Spleen (tissue), 11 donors: ENCODE measurements at regions not wholly inside any gene's neighbourhood (a gene's known extent, or its start where the extent isn't known, plus 50 kb on each side); places are given as distances from the start of the nearest gene placed in this dataset.

ENCODE experiments used
- DNase-seq: peaks from one replicate; pipeline ENCODE4 v3.0.0-alpha.2; 2020
- H3K27ac ChIP-seq, 8 donors: fragments of 200-600 bp; sonication (generic) in 7 of 8; 1 replicate in 4 of 8; 2 replicates in 4 of 8; pipeline versions ENCODE4 v1.5.0 to v1.8.0; 2016 to 2021; ENCODE audit warnings: inconsistent platforms in 4 of 8, mild to moderate bottlenecking in 4 of 8, moderate library complexity in 1 of 8
- H3K27me3 ChIP-seq, 7 donors: fragments of 200-600 bp; sonication (generic) in 6 of 7; replicated peaks in 1 of 7; 1 replicate in 4 of 7; 2 replicates in 3 of 7; pipeline versions ENCODE4 v1.5.0 to v1.8.0; 2016 to 2021; ENCODE audit warnings: inconsistent platforms in 3 of 7, mild to moderate bottlenecking in 1 of 7
- H3K36me3 ChIP-seq, 6 donors: fragments of 200-600 bp; sonication (generic) in 5 of 6; 1 replicate in 4 of 6; 2 replicates in 2 of 6; pipeline versions ENCODE4 v1.5.0 to v1.8.0; 2016 to 2021; ENCODE audit warnings: inconsistent platforms in 2 of 6
- H3K4me1 ChIP-seq, 6 donors: fragments of 200-600 bp; sonication (generic) in 5 of 6; 1 replicate in 3 of 6; 2 replicates in 3 of 6; pipeline versions ENCODE4 v1.5.0 to v1.8.0; 2016 to 2021; ENCODE audit warnings: inconsistent platforms in 3 of 6
- H3K4me3 ChIP-seq, 8 donors: fragments of 200-600 bp; sonication (generic) in 7 of 8; 1 replicate in 4 of 8; 2 replicates in 4 of 8; pipeline versions ENCODE4 v1.5.0 to v1.8.0; 2016 to 2021; ENCODE audit warnings: inconsistent platforms in 4 of 8, mild to moderate bottlenecking in 4 of 8, moderate library complexity in 2 of 8
- H3K9me3 ChIP-seq, 8 donors: fragments of 200-600 bp; sonication (generic) in 7 of 8; 1 replicate in 4 of 8; 2 replicates in 4 of 8; pipeline versions ENCODE4 v1.5.0 to v1.8.0; 2016 to 2021; ENCODE audit warnings: inconsistent platforms in 4 of 8
- CTCF ChIP-seq, 11 experiments: fragments of 200-600 bp in 7 of 11; fragments of 450-650 bp in 4 of 11; sonication (generic) in 4 of 11; IDR thresholded peaks in 8 of 11; conservative IDR thresholded peaks in 3 of 11; 1 replicate in 7 of 11; 2 replicates in 4 of 11; pipeline versions ENCODE4 v1.4.0 to v1.8.0; 2016 to 2021; ENCODE audit warnings: antibody characterized with exemption in 11 of 11, inconsistent platforms in 4 of 11, mild to moderate bottlenecking in 1 of 11
- POLR2A ChIP-seq, 3 donors: fragments of 450-650 bp; IDR thresholded peaks; one replicate each; pipeline ENCODE4 v1.5.1; 2017; ENCODE audit warnings: antibody characterized with exemption in 3 of 3, mild to moderate bottlenecking in 1 of 3
- POLR2AphosphoS5 ChIP-seq, 3 donors: sonication (generic); formaldehyde crosslinking; IDR thresholded peaks; one replicate each; pipeline ENCODE4 v1.5.1; 2017; ENCODE audit warnings: antibody characterized with exemption in 3 of 3
- WGBS, 5 donors: extraction: QIAGEN DNeasy Blood & Tissue Kit in 3 of 5; methylation state at CpG; one replicate each; pipeline versions ENCODE4 v1.1.5 to v1.1.7; 2013 to 2018; 5-methylcytosine and 5-hydroxymethylcytosine counted together
- intact Hi-C: fragments of 100-400 bp; cut with DNase I; formaldehyde crosslinking; loops from one replicate; pipeline ENCODE4 v1.15.0; 2023; ENCODE audit warnings: low total_unique reads
- donor health status: healthy with polysubstance abuse.
- donor health status: DM: no; HTN: no; CAD: no; lungs with moderate emphysema.
- donor health status: DM: no; HTN: no; CAD: no.
- donor health status: Bipolar disorder and iron deficiency.
- donor health status: healthy.
- donor health status: DM: no; HTN: no; CAD: no.
- donor health status: DM: yes; HTN: yes; CAD: no.

- Histone ChIP-seq H3K4me1 (no peaks in the 10 kb centered on the region), H3K36me3 (no peaks in the 10 kb centered on the region), H3K9me3 (peaks cover 0 to 4% (median 0%) of the 10 kb centered on the region in 8 donors), H3K27me3 (no peaks in the 10 kb centered on the region), H3K27ac (no peak overlapping the region), H3K4me3 (no peak overlapping the region)
- WGBS, 5 donors = 48 to 73% (median 59%) methylated on average over 1 of the region's 1 CpG
- no peak for DNase-seq
- TF ChIP-seq CTCF (IDR thresholded peaks at IDR 0.05 in 8 of 11, conservative IDR thresholded peaks at IDR 0.05 in 3 of 11) (no peak), POLR2AphosphoS5 (IDR thresholded peaks at IDR 0.05) (no peak), POLR2A (IDR thresholded peaks at IDR 0.05) (no peak)
- intact Hi-C loops = no loop called here
Measured at GRCh38 chr11:23252426-23252825, 392.2 kb upstream of the CCDC179 start.

- H3K27ac ChIP-seq = no peak overlapping the region
- DNase-seq = no peak
- no peaks in the 10 kb centered on the region for H3K4me1 ChIP-seq
- H3K27me3 ChIP-seq = no peaks in the 10 kb centered on the region
- intact Hi-C loops = no loop called here
- H3K36me3 ChIP-seq = no peaks in the 10 kb centered on the region
- peaks cover 0 to 4% (median 0%) of the 10 kb centered on the region in 8 donors for H3K9me3 ChIP-seq
- no peak overlapping the region for H3K4me3 ChIP-seq
- TF ChIP-seq POLR2AphosphoS5 (IDR thresholded peaks at IDR 0.05) (no peak), CTCF (IDR thresholded peaks at IDR 0.05 in 8 of 11, conservative IDR thresholded peaks at IDR 0.05 in 3 of 11) (no peak), POLR2A (IDR thresholded peaks at IDR 0.05) (no peak)
Measured at GRCh38 chr11:23257088-23257487, 396.8 kb upstream of the CCDC179 start.

DNA sequence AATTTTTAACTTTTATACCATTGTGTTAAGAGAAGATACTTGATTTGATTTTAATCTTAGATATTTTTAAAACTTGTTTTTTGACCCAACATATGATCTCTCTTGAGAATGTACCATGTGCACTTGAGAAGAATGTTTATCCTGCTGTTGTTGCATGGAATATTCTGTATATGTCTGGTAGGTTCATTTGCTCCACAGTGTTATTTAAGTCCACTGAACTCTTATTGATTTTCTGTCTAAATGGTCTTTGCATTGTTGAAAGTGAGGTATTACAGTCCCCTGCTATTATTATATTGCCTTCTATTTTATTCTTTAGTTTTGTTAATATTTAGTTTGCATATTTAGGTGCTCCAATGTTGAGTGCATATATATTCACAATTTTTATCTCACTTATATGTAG lies 397.3 kb upstream of the CCDC179 start:
- DNase-seq = no peak
- TF ChIP-seq CTCF (IDR thresholded peaks at IDR 0.05 in 8 of 11, conservative IDR thresholded peaks at IDR 0.05 in 3 of 11) (no peak), POLR2AphosphoS5 (IDR thresholded peaks at IDR 0.05) (no peak), POLR2A (IDR thresholded peaks at IDR 0.05) (no peak)
- H3K27ac ChIP-seq = no peak overlapping the region
- H3K36me3 ChIP-seq = no peaks in the 10 kb centered on the region
- no peaks in the 10 kb centered on the region for H3K4me1 ChIP-seq
- intact Hi-C loops = no loop called here
- H3K4me3 ChIP-seq = no peak overlapping the region
- no peaks in the 10 kb centered on the region for H3K27me3 ChIP-seq
- H3K9me3 ChIP-seq = peaks cover 0 to 8% (median 0%) of the 10 kb centered on the region in 8 donors

- TF ChIP-seq POLR2A (IDR thresholded peaks at IDR 0.05) = no peak
- TF ChIP-seq POLR2AphosphoS5 (IDR thresholded peaks at IDR 0.05) = no peak
- TF ChIP-seq CTCF (IDR thresholded peaks at IDR 0.05 in 8 of 11, conservative IDR thresholded peaks at IDR 0.05 in 3 of 11) = no peak
- Histone ChIP-seq H3K4me1 (no peaks in the 10 kb centered on the region), H3K27ac (no peak overlapping the region), H3K36me3 (no peaks in the 10 kb centered on the region), H3K27me3 (no peaks in the 10 kb centered on the region), H3K4me3 (no peak overlapping the region), H3K9me3 (peaks cover 0 to 8% (median 0%) of the 10 kb centered on the region in 8 donors)
- intact Hi-C loops = no loop called here
- no peak for DNase-seq
Measured at GRCh38 chr11:23263466-23263865, 403.2 kb upstream of the CCDC179 start.
